Ovary (tissue), 7 donors: ENCODE measurements at regions not wholly inside any gene's neighbourhood (a gene's known extent, or its start where the extent isn't known, plus 50 kb on each side); places are given as distances from the start of the nearest gene placed in this dataset.

Experiments used
- DNase-seq, 5 donors: peaks; one replicate each; pipeline ENCODE4 v3.0.0-alpha.2; 2019 to 2020
- H3K27ac ChIP-seq, 2 donors: fragments of 200-600 bp; one replicate each; pipeline versions ENCODE4 v1.5.1 to v1.8.0; 2019 to 2022
- H3K27me3 ChIP-seq: fragments of 200-600 bp; one replicate; pipeline ENCODE4 v1.8.0; 2022
- H3K36me3 ChIP-seq: fragments of 200-600 bp; sonication (generic); one replicate; pipeline ENCODE4 v1.5.1; 2019
- H3K4me1 ChIP-seq: one replicate; pipeline ENCODE4 v1.8.1; 2013; ENCODE audit warnings: mild to moderate bottlenecking, moderate library complexity; ENCODE audit not compliant: insufficient read depth
- H3K4me3 ChIP-seq: fragments of 200-600 bp; sonication (generic); one replicate; pipeline ENCODE4 v1.5.1; 2017
- H3K9me3 ChIP-seq, 2 donors: fragments of 200-600 bp in 1 of 2; sonication (generic) in 1 of 2; one replicate each; pipeline versions ENCODE4 v1.5.1 to v1.8.1; 2013 to 2019; ENCODE audit warnings: mild to moderate bottlenecking in 1 of 2, moderate library complexity in 1 of 2
- EP300 ChIP-seq: sonication (generic); formaldehyde crosslinking; IDR thresholded peaks from one replicate; pipeline ENCODE4 v1.6.1; 2017; ENCODE audit warnings: antibody characterized with exemption
- POLR2A ChIP-seq: fragments of 450-650 bp; IDR thresholded peaks from one replicate; pipeline ENCODE4 v1.6.1; 2017; ENCODE audit warnings: antibody characterized with exemption, mild to moderate bottlenecking, moderate library complexity
- whole genome bisulfite sequencing, 3 donors: extraction: QIAGEN DNeasy Blood & Tissue Kit in 1 of 3; methylation state at CpG; one replicate each; pipeline versions ENCODE4 v1.1.5 to v1.1.7; 2013 to 2017; 5-methylcytosine and 5-hydroxymethylcytosine counted together
- intact Hi-C, 4 donors: fragments of 100-400 bp; cut with DNase I; formaldehyde crosslinking; loops; one replicate each; pipeline versions ENCODE4 v1.11.0 to v1.15.1; 2022 to 2023
- TF ChIP-seq, protein P1 (sequence below), 3 donors: fragments of 450-650 bp in 2 of 3; fragments of 200-600 bp in 1 of 3; IDR thresholded peaks; one replicate each; pipeline versions ENCODE4 v1.5.1 to v1.8.0; 2016 to 2022; ENCODE audit warnings: antibody characterized with exemption in 3 of 3, mild to moderate bottlenecking in 1 of 3
- donor health status: DM: no; HTN: no; CAD: no; lungs with moderate emphysema.
- donor health status: DM: no; HTN: no; CAD: no.
- donor health status: Bipolar disorder and iron deficiency.
- donor health status: DM: no; HTN: no; CAD: no.
- donor health status: DM: yes; HTN: yes; CAD: no.

DNA sequence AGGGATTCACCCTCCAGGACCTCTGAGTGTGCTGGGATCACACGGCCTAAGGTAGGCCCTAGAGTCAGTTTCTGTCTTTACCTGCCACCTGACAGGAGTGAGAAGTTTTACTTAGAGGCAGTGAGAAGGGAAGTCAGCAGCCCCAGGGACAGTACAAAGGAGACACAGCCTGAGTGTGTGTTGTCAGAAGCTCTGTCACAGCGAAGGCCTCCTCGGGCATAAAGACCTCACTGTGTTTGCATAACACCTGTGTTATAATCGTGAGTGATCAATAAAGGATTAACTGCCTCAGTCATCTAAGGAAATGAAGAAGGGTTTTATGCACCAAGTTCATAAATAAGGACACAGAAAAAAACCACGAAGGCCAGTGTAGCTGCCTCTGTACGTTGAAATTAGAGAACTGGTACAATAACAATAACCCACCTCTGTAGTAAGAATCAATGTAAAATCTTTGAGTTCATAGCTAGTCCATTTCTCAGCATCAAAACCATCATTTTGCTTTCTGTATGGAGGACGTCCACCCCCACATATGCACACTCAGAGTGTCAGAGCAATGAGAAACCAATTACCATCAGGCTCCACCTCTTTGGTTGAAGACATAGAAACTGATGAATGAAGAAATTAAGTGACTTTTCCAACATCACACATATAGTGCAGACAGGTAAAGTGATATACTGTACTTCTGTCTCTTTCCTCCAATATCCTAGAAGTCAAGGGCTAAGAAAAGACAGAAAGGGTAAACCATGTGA, 159.3 kb downstream of the DAD1 start:
- no peak for DNase-seq
- H3K9me3 ChIP-seq = no peaks in the 10 kb centered on the region
- H3K4me1 ChIP-seq = peaks cover 18% of the 10 kb centered on the region
- TF ChIP-seq, protein P1, sequence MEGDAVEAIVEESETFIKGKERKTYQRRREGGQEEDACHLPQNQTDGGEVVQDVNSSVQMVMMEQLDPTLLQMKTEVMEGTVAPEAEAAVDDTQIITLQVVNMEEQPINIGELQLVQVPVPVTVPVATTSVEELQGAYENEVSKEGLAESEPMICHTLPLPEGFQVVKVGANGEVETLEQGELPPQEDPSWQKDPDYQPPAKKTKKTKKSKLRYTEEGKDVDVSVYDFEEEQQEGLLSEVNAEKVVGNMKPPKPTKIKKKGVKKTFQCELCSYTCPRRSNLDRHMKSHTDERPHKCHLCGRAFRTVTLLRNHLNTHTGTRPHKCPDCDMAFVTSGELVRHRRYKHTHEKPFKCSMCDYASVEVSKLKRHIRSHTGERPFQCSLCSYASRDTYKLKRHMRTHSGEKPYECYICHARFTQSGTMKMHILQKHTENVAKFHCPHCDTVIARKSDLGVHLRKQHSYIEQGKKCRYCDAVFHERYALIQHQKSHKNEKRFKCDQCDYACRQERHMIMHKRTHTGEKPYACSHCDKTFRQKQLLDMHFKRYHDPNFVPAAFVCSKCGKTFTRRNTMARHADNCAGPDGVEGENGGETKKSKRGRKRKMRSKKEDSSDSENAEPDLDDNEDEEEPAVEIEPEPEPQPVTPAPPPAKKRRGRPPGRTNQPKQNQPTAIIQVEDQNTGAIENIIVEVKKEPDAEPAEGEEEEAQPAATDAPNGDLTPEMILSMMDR (IDR thresholded peaks at IDR 0.05) = no peak
- TF ChIP-seq EP300 = no peak
- no peak for TF ChIP-seq POLR2A
- peak overlapping the region in 1 of 2 donors; percentile 7 for H3K27ac ChIP-seq
- intact Hi-C loops = loop anchor here in 1 of 4 donors (1.0 kb wide), 1 partner anchor 24 kb away; no protein-coding TSS in a partner anchor
- no peak overlapping the region for H3K4me3 ChIP-seq
- no peaks in the 10 kb centered on the region for H3K27me3 ChIP-seq
- no peaks in the 10 kb centered on the region for H3K36me3 ChIP-seq
- WGBS, 3 donors = 84 to 89% (median 84%) methylated on average over 7 of the region's 7 CpGs

DNA sequence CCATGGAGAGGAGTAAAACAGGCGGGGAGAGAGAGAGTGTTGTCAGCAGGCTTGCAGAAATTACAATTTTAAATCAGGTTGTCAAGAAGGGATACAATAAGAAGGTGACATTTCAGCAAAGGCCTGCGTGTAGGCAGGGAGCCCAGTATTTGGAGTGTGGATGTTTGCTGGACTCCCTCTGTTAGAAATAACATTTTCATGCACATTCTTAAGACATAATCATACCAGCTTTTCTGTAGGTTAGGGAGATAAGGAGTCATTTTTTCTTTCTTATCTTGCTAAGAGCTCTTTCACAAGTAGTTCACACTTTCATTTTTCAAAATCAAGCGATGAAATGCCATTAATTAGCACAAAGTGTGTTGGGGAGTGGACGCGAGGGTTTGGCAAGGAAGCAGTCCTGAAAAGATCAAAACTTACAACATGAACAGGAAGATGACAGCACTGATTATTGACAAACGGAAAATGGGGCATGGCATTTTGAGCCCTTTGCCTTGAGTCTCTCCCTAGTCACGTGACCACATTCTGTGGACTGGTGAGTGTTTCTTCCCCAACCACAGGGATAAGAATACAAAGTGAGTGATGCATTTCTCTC, 160.2 kb downstream of the DAD1 start:
- Histone ChIP-seq H3K36me3 (no peaks in the 10 kb centered on the region), H3K27ac (peak overlapping the region in 1 of 2 donors; percentile 7), H3K4me1 (peaks cover 18% of the 10 kb centered on the region), H3K4me3 (no peak overlapping the region), H3K27me3 (no peaks in the 10 kb centered on the region), H3K9me3 (no peaks in the 10 kb centered on the region)
- intact Hi-C loops = loop anchor here in 1 of 4 donors (1.0 kb wide), 1 partner anchor 23 kb away; no protein-coding TSS in a partner anchor
- 24% methylated on average over 7 of the region's 7 CpGs for WGBS, 3 donors
- DNase-seq = no peak
- TF ChIP-seq, protein P1 (IDR thresholded peaks at IDR 0.05) = no peak
- TF ChIP-seq POLR2A (no peak), EP300 (no peak)

DNA sequence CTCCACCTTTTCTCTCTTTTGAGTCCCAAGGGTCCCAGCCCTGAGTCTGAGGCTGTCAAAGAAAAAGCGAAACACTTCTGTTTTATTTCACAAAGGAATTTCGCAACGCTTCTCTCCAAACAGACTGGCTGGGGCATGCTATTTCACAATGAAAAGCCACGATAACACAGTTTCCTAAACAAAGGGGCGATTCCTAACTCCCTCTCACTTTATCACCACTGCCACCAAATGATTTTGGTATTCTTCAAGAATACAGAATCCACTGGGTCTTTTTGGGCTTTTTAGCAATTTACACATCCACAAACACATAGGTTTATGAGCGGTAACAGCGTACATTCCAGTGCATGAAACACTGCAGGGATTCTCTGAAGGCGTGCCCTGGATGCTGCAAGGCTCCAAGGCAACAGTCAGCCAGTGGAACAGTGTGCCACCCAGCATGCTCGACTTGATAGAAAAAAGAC, 161.2 kb downstream of the DAD1 start:
- H3K27me3 ChIP-seq = no peaks in the 10 kb centered on the region
- no peaks in the 10 kb centered on the region for H3K36me3 ChIP-seq
- TF ChIP-seq, protein P1 (IDR thresholded peaks at IDR 0.05) = no peak
- TF ChIP-seq POLR2A (no peak), EP300 (no peak)
- no peaks in the 10 kb centered on the region for H3K9me3 ChIP-seq
- H3K4me1 ChIP-seq = peaks cover 14% of the 10 kb centered on the region
- H3K27ac ChIP-seq = peak overlapping the region in 1 of 2 donors; percentile 31
- intact Hi-C loops = no loop called here
- WGBS, 3 donors = 5 to 11% (median 5%) methylated on average over 9 of the region's 9 CpGs
- DNase-seq = peak in 3 of 5 donors; percentile 35 to 52 (median 50)
- H3K4me3 ChIP-seq = no peak overlapping the region

DNA sequence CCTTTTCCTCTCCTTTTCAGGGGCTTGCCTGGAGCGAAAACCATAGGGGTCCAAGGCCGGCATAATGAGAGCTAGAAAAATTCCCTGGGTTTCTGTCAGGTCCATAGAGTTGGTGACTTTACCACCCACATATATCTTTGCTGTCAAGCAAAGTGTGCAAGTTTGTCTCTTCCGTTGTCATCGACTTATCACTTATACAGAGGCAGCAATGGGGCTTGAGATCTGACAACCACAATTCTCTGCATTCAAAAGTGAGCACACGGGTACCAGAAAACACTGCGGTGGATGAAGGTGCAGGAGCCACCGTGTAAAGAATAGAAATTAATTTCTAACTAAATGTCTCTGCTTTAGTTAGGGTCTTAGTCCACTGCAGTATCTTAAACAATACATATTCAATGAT, 162.3 kb downstream of the DAD1 start:
- WGBS, 3 donors = 81 to 98% (median 95%) methylated on average over 7 of the region's 7 CpGs
- Histone ChIP-seq H3K9me3 (no peaks in the 10 kb centered on the region), H3K4me1 (peaks cover 9% of the 10 kb centered on the region), H3K27ac (no peak overlapping the region), H3K4me3 (no peak overlapping the region), H3K27me3 (no peaks in the 10 kb centered on the region), H3K36me3 (no peaks in the 10 kb centered on the region)
- intact Hi-C loops = no loop called here
- no peak for DNase-seq
- TF ChIP-seq, protein P1 (IDR thresholded peaks at IDR 0.05) = no peak
- TF ChIP-seq EP300 (no peak), POLR2A (no peak)
